PC-3 (cell line): ENCODE measurements at regions not wholly inside any gene's neighbourhood (a gene's known extent, or its start where the extent isn't known, plus 50 kb on each side); places are given as distances from the start of the nearest gene placed in this dataset.

Experiments
- ATAC-seq: fragments of 200-7000 bp; cut with Tn5 transposase; 2 replicates; pipeline ENCODE4 v1.9.1; 2020; ENCODE audit warnings: mild to moderate bottlenecking, moderate library complexity
- BruUV-seq: library from RNA; stranded (reverse); fragments of 400-500 nt; replicated peaks from 2 replicates; lab custom pipeline; 2021; lab: Mats Ljungman, UMichigan
- CTCF ChIA-PET: fragments of 300-600 bp; sonication (Branson Sonifier 250); formaldehyde crosslinking; loops from one replicate; lab custom pipeline; 2022; ENCODE audit warnings: antibody characterized with exemption; lab: Charles Lee
- POLR2A ChIA-PET: fragments of 300-600 bp; sonication (Branson Sonifier 250); formaldehyde crosslinking; loops from one replicate; lab custom pipeline; 2022; ENCODE audit warnings: antibody characterized with exemption; ENCODE audit not compliant: unreplicated experiment; lab: Charles Lee
- DNase-seq: peaks from one replicate; pipeline ENCODE4 v3.0.0-alpha.2; 2015
- H2AFZ ChIP-seq: fragments of 300-600 bp; sonication (generic); 2 replicates; pipeline ENCODE4 v1.6.0; 2016; ENCODE audit warnings: antibody characterized with exemption, low read length
- H3F3A ChIP-seq: fragments of 300-600 bp; sonication (generic); one replicate; pipeline ENCODE4 v1.6.0; 2017; ENCODE audit warnings: antibody characterized with exemption, low read length, control low read depth, mild to moderate bottlenecking; ENCODE audit not compliant: unreplicated experiment
- H3K27ac ChIP-seq: fragments of 300-600 bp; sonication (generic); 2 replicates; pipeline ENCODE4 v1.5.1; 2016; ENCODE audit warnings: mild to moderate bottlenecking, low read length
- H3K27me3 ChIP-seq: fragments of 300-600 bp; sonication (generic); 2 replicates; pipeline ENCODE4 v1.6.1; 2016; ENCODE audit warnings: low read length, mixed read lengths
- H3K36me3 ChIP-seq: fragments of 300-600 bp; sonication (generic); 2 replicates; pipeline ENCODE4 v1.6.1; 2016; ENCODE audit warnings: low read depth, mixed run types, low read length, mixed read lengths
- H3K4me1 ChIP-seq: fragments of 300-600 bp; sonication (generic); 2 replicates; pipeline ENCODE4 v1.5.1; 2016; ENCODE audit warnings: low read length; ENCODE audit not compliant: insufficient read depth
- H3K4me2 ChIP-seq: fragments of 300-600 bp; sonication (generic); 2 replicates; pipeline ENCODE4 v1.6.0; 2016; ENCODE audit warnings: low read length
- H3K4me3 ChIP-seq: fragments of 300-600 bp; sonication (generic); 2 replicates; pipeline ENCODE4 v1.5.1; 2016; ENCODE audit warnings: mild to moderate bottlenecking, low read length, mixed read lengths
- H3K79me2 ChIP-seq: fragments of 300-600 bp; sonication (generic); 2 replicates; pipeline ENCODE4 v1.6.1; 2017; ENCODE audit warnings: low read length, mixed read lengths
- H3K9ac ChIP-seq: fragments of 300-600 bp; sonication (generic); 2 replicates; pipeline ENCODE4 v1.6.0; 2016; ENCODE audit warnings: mild to moderate bottlenecking, low read length
- H3K9me2 ChIP-seq: fragments of 300-600 bp; sonication (generic); replicated peaks from 2 replicates; pipeline ENCODE4 v1.6.1; 2016; ENCODE audit warnings: mixed run types, low read length, mixed read lengths
- H3K9me3 ChIP-seq: fragments of 300-600 bp; sonication (generic); 2 replicates; pipeline ENCODE4 v1.6.1; 2016; ENCODE audit warnings: low read length, mixed read lengths
- H4K20me1 ChIP-seq: fragments of 300-600 bp; sonication (generic); 2 replicates; pipeline ENCODE4 v1.6.1; 2016; ENCODE audit warnings: low read length, mixed read lengths
- CTCF ChIP-seq: fragments of 300-600 bp; sonication (generic); conservative IDR thresholded peaks from 2 replicates; pipeline ENCODE4 v1.5.1; 2017; ENCODE audit warnings: antibody characterized with exemption, low read depth, mild to moderate bottlenecking, low read length
- EZH2 ChIP-seq: fragments of 300-600 bp; sonication (generic); IDR thresholded peaks from one replicate; pipeline ENCODE4 v1.6.1; 2017; ENCODE audit warnings: antibody characterized with exemption, mild to moderate bottlenecking, low read length; ENCODE audit not compliant: unreplicated experiment
- EZH2phosphoT487 ChIP-seq: fragments of 300-600 bp; sonication (generic); IDR thresholded peaks from 2 replicates; pipeline ENCODE4 v1.6.1; 2018; ENCODE audit warnings: mild to moderate bottlenecking, antibody characterized with exemption, low read length, borderline replicate concordance
- intact Hi-C: fragments of 100-400 bp; cut with micrococcal nuclease; formaldehyde crosslinking; loops from 2 replicates; pipeline ENCODE4 v1.9.0; 2023

GRCh38 chr6:78810698-78811097 lies 56.7 kb upstream of the IRAK1BP1 start:
- no peaks in the 10 kb centered on the region for H3K79me2 ChIP-seq
- CTCF ChIA-PET: no interaction called here
- H3F3A ChIP-seq: no peaks in the 10 kb centered on the region
- no peak overlapping the region for H2AFZ ChIP-seq
- no TSS peak for BruUV-seq
- intact Hi-C loops: no loop called here
- no peak overlapping the region for H3K9ac ChIP-seq
- TF ChIP-seq CTCF: no peak
- no peak for TF ChIP-seq EZH2phosphoT487
- TF ChIP-seq EZH2: no peak
- no peak; the same call in 1 of the 2 replicates for ATAC-seq
- no peak overlapping the region for H3K4me2 ChIP-seq
- no peaks in the 10 kb centered on the region for H3K36me3 ChIP-seq
- no peak overlapping the region for H3K27ac ChIP-seq
- POLR2A ChIA-PET: no interaction called here
- no peak overlapping the region for H3K4me3 ChIP-seq
- peak; percentile 22 for DNase-seq
- no peaks in the 10 kb centered on the region for H4K20me1 ChIP-seq
- no peaks in the 10 kb centered on the region for H3K27me3 ChIP-seq
- no peaks in the 10 kb centered on the region for H3K9me2 ChIP-seq
- H3K4me1 ChIP-seq: no peaks in the 10 kb centered on the region
- H3K9me3 ChIP-seq: no peaks in the 10 kb centered on the region
